ENCODE measurements at regions not wholly inside any gene's neighbourhood (a gene's known extent, or its start where the extent isn't known, plus 50 kb on each side); places are given as distances from the start of the nearest gene placed in this dataset.

- H4K91ac ChIP-seq (replicated peaks; ENCODE audit: insufficient read length, low read length): no peak overlapping the region
- H3K4ac ChIP-seq (replicated peaks; ENCODE audit: insufficient read length, low read depth, low read length): no peak overlapping the region
- H3K27ac ChIP-seq (ENCODE audit: low read depth, low read length): no peak overlapping the region
- no peaks in the 10 kb centered on the region for H3K27me3 ChIP-seq (replicated peaks in 1 of 4; ENCODE audit: control insufficient read depth in 3 of 4, extremely low read depth in 1 of 4, insufficient read depth in 3 of 4, low read length in 3 of 4)
- no peak overlapping the region for H3K4me2 ChIP-seq (ENCODE audit: insufficient read depth in 1 of 2, low read depth in 2 of 2, low read length in 2 of 2)
- H3K9me3 ChIP-seq (ENCODE audit: insufficient read depth in 2 of 2, low read depth in 1 of 2, low read length in 1 of 2): peaks cover 3 to 5% of the 10 kb centered on the region in 2 experiments; a peak in 2 of 4 replicates
- H2AK5ac ChIP-seq (ENCODE audit: low read depth, low read length): no peak overlapping the region
- H3K56ac ChIP-seq (replicated peaks; ENCODE audit: insufficient read length, low read depth, low read length): no peak overlapping the region
- no peak overlapping the region for H2AFZ ChIP-seq (ENCODE audit: low read length)
- no peaks in the 10 kb centered on the region; a peak in 1 of 8 replicates for H3K36me3 ChIP-seq (ENCODE audit: control insufficient read depth in 2 of 4, insufficient read depth in 4 of 4, low read length in 3 of 4)
- H3K79me1 ChIP-seq (ENCODE audit: low read depth, low read length): no peaks in the 10 kb centered on the region
- no peak overlapping the region for H4K5ac ChIP-seq (ENCODE audit: insufficient read length, low read depth, low read length)
- TF ChIP-seq MAX (IDR thresholded peaks at IDR 0.05) (no peak), MAFK (IDR thresholded peaks at IDR 0.05; ENCODE audit: low read depth, low read length) (no peak), CTCF (IDR thresholded peaks at IDR 0.05; ENCODE audit: control extremely low read depth in 1 of 3, insufficient read depth in 1 of 3, low read depth in 1 of 3, low read length in 3 of 3) (no peak), YY1 (IDR thresholded peaks at IDR 0.05; ENCODE audit: low read depth, low read length) (no peak), KDM4A (IDR thresholded peaks at IDR 0.05; ENCODE audit: low read depth, low read length, severe bottlenecking) (no peak)
- no peak overlapping the region for H2BK5ac ChIP-seq (ENCODE audit: low read depth, low read length)
- H2BK20ac ChIP-seq (ENCODE audit: low read length): no peak overlapping the region
- H4K8ac ChIP-seq (ENCODE audit: extremely low read depth, insufficient read depth, low read length): no peak overlapping the region
- H2BK120ac ChIP-seq (replicated peaks; ENCODE audit: low read depth, low read length): no peak overlapping the region
- H4K20me1 ChIP-seq (replicated peaks in 1 of 2; ENCODE audit: control insufficient read depth in 1 of 2, insufficient read depth in 2 of 2, low read length in 2 of 2): no peaks in the 10 kb centered on the region
- H3K23ac ChIP-seq (ENCODE audit: insufficient read length): no peak overlapping the region
- H3K4me1 ChIP-seq (replicated peaks in 1 of 4; ENCODE audit: control insufficient read depth in 3 of 4, insufficient read depth in 4 of 4, low read length in 3 of 4): peaks cover 0 to 6% (median 0%) of the 10 kb centered on the region in 4 experiments; a peak in 3 of 7 replicates
- no peak overlapping the region for H2BK15ac ChIP-seq (ENCODE audit: low read length)
- no peak overlapping the region for H2BK12ac ChIP-seq (ENCODE audit: low read depth, low read length)
- ChIA-PET CTCF (ENCODE audit: partially characterized antibody) (no interaction called here), POLR2A (ENCODE audit: partially characterized antibody) (no interaction called here)
- H3K79me2 ChIP-seq (ENCODE audit: control insufficient read depth in 1 of 2, insufficient read depth in 2 of 2, low read length in 2 of 2): no peaks in the 10 kb centered on the region
- H3K18ac ChIP-seq (ENCODE audit: extremely low read depth, low read length): no peak overlapping the region
- FAIRE-seq (no peak), DNase-seq (ENCODE audit: low read depth in 1 of 2, low spot score in 2 of 2) (no peak)
- no peak overlapping the region for H3K9ac ChIP-seq (replicated peaks in 1 of 4; ENCODE audit: extremely low read depth in 1 of 4, low read depth in 3 of 4, low read length in 3 of 4)
- H3K14ac ChIP-seq (ENCODE audit: insufficient read length): no peak overlapping the region
- no peaks in the 10 kb centered on the region for H3K23me2 ChIP-seq (ENCODE audit: low read depth, low read length)
- no peak overlapping the region for H3K4me3 ChIP-seq (ENCODE audit: extremely low read depth in 1 of 4, insufficient read depth in 2 of 4, low read depth in 3 of 4, low read length in 4 of 4)
These were observed 171.4 kb upstream of the TSHZ3 start for GRCh38 chr19:31520633-31521032.
